Testis (tissue), 2 donors: ENCODE measurements at regions not wholly inside any gene's neighbourhood (a gene's known extent, or its start where the extent isn't known, plus 50 kb on each side); places are given as distances from the start of the nearest gene placed in this dataset.

Experiments used
- DNase-seq: peaks from one replicate; pipeline ENCODE4 v3.0.0-alpha.2; 2019
- H3K27ac ChIP-seq, 2 donors: fragments of 200-600 bp; sonication (generic); one replicate each; pipeline ENCODE4 v1.5.1; 2019
- H3K27me3 ChIP-seq: fragments of 200-600 bp; sonication (generic); one replicate; pipeline ENCODE4 v1.5.1; 2019
- H3K36me3 ChIP-seq: fragments of 200-600 bp; sonication (generic); one replicate; pipeline ENCODE4 v1.5.1; 2017; ENCODE audit warnings: low read depth; ENCODE audit errors: missing control alignments
- H3K4me1 ChIP-seq: fragments of 200-600 bp; sonication (generic); one replicate; pipeline ENCODE4 v1.5.1; 2019
- H3K4me3 ChIP-seq, 2 donors: fragments of 200-600 bp; sonication (generic); one replicate each; pipeline ENCODE4 v1.5.1; 2017 to 2019
- H3K9me3 ChIP-seq: fragments of 200-600 bp; sonication (generic); one replicate; pipeline ENCODE4 v1.5.1; 2017
- CTCF ChIP-seq, 3 experiments: fragments of 450-650 bp in 2 of 3; fragments of 200-600 bp in 1 of 3; sonication (generic) in 1 of 3; IDR thresholded peaks; one replicate each; pipeline ENCODE4 v1.5.1; 2016 to 2019; ENCODE audit warnings: antibody characterized with exemption in 3 of 3, mild to moderate bottlenecking in 2 of 3, moderate library complexity in 1 of 3
- POLR2A ChIP-seq: fragments of 450-650 bp; IDR thresholded peaks from one replicate; pipeline ENCODE4 v1.6.1; 2017; ENCODE audit warnings: antibody characterized with exemption, mild to moderate bottlenecking, moderate library complexity
- WGBS, 2 donors: methylation state at CpG; one replicate each; pipeline ENCODE4 v1.1.5; 2018; 5-methylcytosine and 5-hydroxymethylcytosine counted together
- intact Hi-C: fragments of 100-400 bp; cut with DNase I; formaldehyde crosslinking; loops from one replicate; pipeline ENCODE4 v1.15.1; 2023; ENCODE audit warnings: low total_unique reads

- H3K27me3 ChIP-seq = no peaks in the 10 kb centered on the region
- no peaks in the 10 kb centered on the region for H3K36me3 ChIP-seq
- no peak for DNase-seq
- TF ChIP-seq POLR2A (no peak), CTCF (IDR thresholded peaks at IDR 0.05) (no peak)
- H3K4me1 ChIP-seq = no peaks in the 10 kb centered on the region
- H3K9me3 ChIP-seq = no peaks in the 10 kb centered on the region
- WGBS, 2 donors = 82 to 84% methylated on average over 3 of the region's 3 CpGs
- no peak overlapping the region for H3K4me3 ChIP-seq
- no peak overlapping the region for H3K27ac ChIP-seq
- intact Hi-C loops = no loop called here
Measured at GRCh38 chrX:98481636-98482035, 1597.9 kb downstream of the RPA4 start.

DNA sequence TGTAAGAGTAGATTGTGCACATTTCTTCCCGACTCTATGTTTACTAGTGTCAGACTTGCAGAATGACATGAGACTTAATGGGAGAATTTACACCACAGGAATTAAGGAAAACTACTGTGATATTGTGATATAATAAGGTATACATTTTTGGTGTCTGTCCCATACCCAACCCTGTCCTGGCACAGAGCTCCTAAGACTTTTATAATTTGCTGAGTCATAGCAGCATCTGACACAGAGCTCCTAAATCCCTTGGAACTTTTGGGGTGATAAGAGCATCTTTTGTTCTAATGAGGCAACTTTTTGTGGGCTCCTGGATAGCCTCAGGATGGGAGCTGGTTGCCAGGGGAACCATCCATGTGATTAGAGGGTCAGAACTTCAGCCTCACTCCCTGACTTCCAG, 1607.0 kb downstream of the RPA4 start:
- 55 to 57% methylated on average over 1 of the region's 1 CpG for WGBS, 2 donors
- H3K9me3 ChIP-seq = no peaks in the 10 kb centered on the region

DNA sequence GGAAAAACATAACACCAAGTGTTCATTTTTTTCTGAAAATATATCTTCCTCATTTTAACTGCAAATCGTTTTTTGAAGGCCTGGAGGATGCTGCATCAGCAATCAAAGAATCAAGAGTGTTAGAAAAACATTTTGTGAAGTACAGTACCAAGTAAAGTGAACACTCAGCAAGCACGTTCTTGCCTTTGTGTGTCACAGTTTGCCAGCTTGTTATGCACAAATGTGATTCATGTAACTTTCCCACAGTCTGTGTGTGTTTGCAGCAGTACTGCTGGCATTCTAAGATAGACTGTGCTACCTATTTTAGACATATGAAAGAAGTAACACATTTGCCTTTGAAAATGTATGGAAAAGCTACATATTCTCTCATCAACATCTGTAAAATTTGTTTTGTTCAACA, 1617.7 kb downstream of the RPA4 start:
- 39 to 41% methylated on average over 2 of the region's 2 CpGs for WGBS, 2 donors
- intact Hi-C loops = no loop called here
- no peaks in the 10 kb centered on the region for H3K36me3 ChIP-seq
- no peak overlapping the region for H3K4me3 ChIP-seq
- no peaks in the 10 kb centered on the region for H3K9me3 ChIP-seq
- DNase-seq = no peak
- H3K4me1 ChIP-seq = no peaks in the 10 kb centered on the region
- no peak for TF ChIP-seq CTCF (IDR thresholded peaks at IDR 0.05)
- TF ChIP-seq POLR2A = no peak
- H3K27ac ChIP-seq = no peak overlapping the region
- H3K27me3 ChIP-seq = no peaks in the 10 kb centered on the region

More for the DNA sequence above, 1607.0 kb downstream of the RPA4 start:
- no peak overlapping the region for H3K4me3 ChIP-seq
- H3K27ac ChIP-seq = no peak overlapping the region
- H3K4me1 ChIP-seq = no peaks in the 10 kb centered on the region
- TF ChIP-seq POLR2A = no peak
- TF ChIP-seq CTCF (IDR thresholded peaks at IDR 0.05) = no peak
- DNase-seq = no peak
- intact Hi-C loops = no loop called here
- no peaks in the 10 kb centered on the region for H3K36me3 ChIP-seq
- no peaks in the 10 kb centered on the region for H3K27me3 ChIP-seq

DNA sequence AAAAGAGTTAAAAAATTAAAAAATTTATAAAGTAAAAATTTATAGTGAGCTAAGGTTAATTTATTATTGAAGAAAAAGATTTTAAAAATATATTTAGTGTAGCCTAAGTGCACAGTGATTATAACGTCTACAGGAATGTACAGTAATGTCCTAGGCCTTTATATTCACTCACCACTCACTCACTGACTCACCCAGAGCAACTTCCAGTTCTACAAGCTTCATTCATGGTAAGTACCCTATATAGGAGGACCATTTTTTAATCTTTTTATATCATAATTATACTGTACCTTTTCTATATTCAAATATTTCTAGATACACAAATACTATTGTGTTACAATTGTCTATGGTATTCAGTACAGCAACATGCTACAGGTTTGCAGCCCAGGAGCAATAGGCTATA, 1623.2 kb downstream of the RPA4 start:
- TF ChIP-seq POLR2A = no peak
- TF ChIP-seq CTCF (IDR thresholded peaks at IDR 0.05) = no peak
- Histone ChIP-seq H3K27ac (no peak overlapping the region), H3K9me3 (no peaks in the 10 kb centered on the region), H3K36me3 (no peaks in the 10 kb centered on the region), H3K4me1 (no peaks in the 10 kb centered on the region), H3K27me3 (no peaks in the 10 kb centered on the region), H3K4me3 (no peak overlapping the region)
- WGBS, 2 donors = 82 to 86% methylated on average over 1 of the region's 1 CpG
- no peak for DNase-seq
- intact Hi-C loops = no loop called here

GRCh38 chrX:98514032-98514431, 1630.3 kb downstream of the RPA4 start:
- Histone ChIP-seq H3K4me3 (no peak overlapping the region), H3K36me3 (no peaks in the 10 kb centered on the region), H3K27ac (no peak overlapping the region), H3K4me1 (no peaks in the 10 kb centered on the region), H3K9me3 (no peaks in the 10 kb centered on the region), H3K27me3 (no peaks in the 10 kb centered on the region)
- DNase-seq = no peak
- no peak for TF ChIP-seq POLR2A
- intact Hi-C loops = no loop called here
